ENCODE measurements at regions not wholly inside any gene's neighbourhood (a gene's known extent, or its start where the extent isn't known, plus 50 kb on each side); places are given as distances from the start of the nearest gene placed in this dataset.

DNA sequence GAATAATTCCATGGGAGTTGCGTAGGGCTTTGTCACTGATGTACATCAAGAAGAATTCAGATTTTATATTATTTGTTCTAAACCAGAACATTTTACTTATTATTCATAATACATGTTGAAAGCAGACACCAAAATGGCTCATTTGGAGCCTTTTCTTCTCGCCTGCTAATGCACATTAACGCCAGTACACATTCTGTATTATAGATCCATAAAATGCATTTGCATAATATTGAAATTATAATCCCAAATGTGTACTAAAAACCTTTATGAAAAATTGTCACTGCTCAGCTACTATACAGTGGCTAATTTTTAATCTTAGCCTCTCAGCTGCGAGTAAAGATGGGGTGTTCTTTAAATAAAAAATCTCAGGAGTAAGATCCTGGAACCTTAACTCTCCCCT, 452.2 kb upstream of the HNRNPA3 start:
- H3K4me3 ChIP-seq, result no peak overlapping the region
- no peaks in the 10 kb centered on the region for H3K36me3 ChIP-seq (ENCODE audit: low read depth)
- H4K20me1 ChIP-seq (ENCODE audit: insufficient read depth), result no peaks in the 10 kb centered on the region
- no peak overlapping the region for H2AFZ ChIP-seq
- H3K27ac ChIP-seq, result no peak overlapping the region
- DNase-seq, result no peak
- no peaks in the 10 kb centered on the region for H3K9me2 ChIP-seq (ENCODE audit: insufficient read depth)
- ChIA-PET CTCF (no interaction called here), POLR2A (ENCODE audit: unreplicated experiment) (no interaction called here)
- TF ChIP-seq, protein P1, sequence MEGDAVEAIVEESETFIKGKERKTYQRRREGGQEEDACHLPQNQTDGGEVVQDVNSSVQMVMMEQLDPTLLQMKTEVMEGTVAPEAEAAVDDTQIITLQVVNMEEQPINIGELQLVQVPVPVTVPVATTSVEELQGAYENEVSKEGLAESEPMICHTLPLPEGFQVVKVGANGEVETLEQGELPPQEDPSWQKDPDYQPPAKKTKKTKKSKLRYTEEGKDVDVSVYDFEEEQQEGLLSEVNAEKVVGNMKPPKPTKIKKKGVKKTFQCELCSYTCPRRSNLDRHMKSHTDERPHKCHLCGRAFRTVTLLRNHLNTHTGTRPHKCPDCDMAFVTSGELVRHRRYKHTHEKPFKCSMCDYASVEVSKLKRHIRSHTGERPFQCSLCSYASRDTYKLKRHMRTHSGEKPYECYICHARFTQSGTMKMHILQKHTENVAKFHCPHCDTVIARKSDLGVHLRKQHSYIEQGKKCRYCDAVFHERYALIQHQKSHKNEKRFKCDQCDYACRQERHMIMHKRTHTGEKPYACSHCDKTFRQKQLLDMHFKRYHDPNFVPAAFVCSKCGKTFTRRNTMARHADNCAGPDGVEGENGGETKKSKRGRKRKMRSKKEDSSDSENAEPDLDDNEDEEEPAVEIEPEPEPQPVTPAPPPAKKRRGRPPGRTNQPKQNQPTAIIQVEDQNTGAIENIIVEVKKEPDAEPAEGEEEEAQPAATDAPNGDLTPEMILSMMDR (conservative IDR thresholded peaks at IDR 0.05), result no peak
- TF ChIP-seq EZH2 (IDR thresholded peaks at IDR 0.05; ENCODE audit: low read depth), result no peak
- no peaks in the 10 kb centered on the region for H3F3A ChIP-seq (ENCODE audit: insufficient read depth, low read depth)
- no peaks in the 10 kb centered on the region for H3K4me1 ChIP-seq (replicated peaks; ENCODE audit: insufficient read depth)
- no peak overlapping the region for H3K4me2 ChIP-seq
- no peaks in the 10 kb centered on the region for H3K79me2 ChIP-seq (ENCODE audit: low read depth)
- no peaks in the 10 kb centered on the region for H3K9me3 ChIP-seq (ENCODE audit: insufficient read depth, low read depth)
- no TSS peak for BruUV-seq (replicated peaks)
- intact Hi-C loops (cut with micrococcal nuclease; ENCODE audit: unreplicated experiment), result no loop called here
- H3K27me3 ChIP-seq (ENCODE audit: insufficient read depth, low read depth), result peaks cover 48% of the 10 kb centered on the region

GRCh38 chr2:176763130-176763529, 449.5 kb upstream of the HNRNPA3 start:
- ChIA-PET CTCF (no interaction called here), POLR2A (ENCODE audit: unreplicated experiment) (no interaction called here)
- peaks cover 65% of the 10 kb centered on the region for H3K27me3 ChIP-seq (ENCODE audit: insufficient read depth, low read depth)
- TF ChIP-seq EZH2 (IDR thresholded peaks at IDR 0.05; ENCODE audit: low read depth), result no peak
- TF ChIP-seq, protein P1 (conservative IDR thresholded peaks at IDR 0.05), result no peak
- H3F3A ChIP-seq (ENCODE audit: insufficient read depth, low read depth), result no peaks in the 10 kb centered on the region
- H3K4me3 ChIP-seq, result no peak overlapping the region
- H3K4me2 ChIP-seq, result no peak overlapping the region
- no TSS peak for BruUV-seq (replicated peaks)
- no peaks in the 10 kb centered on the region for H3K79me2 ChIP-seq (ENCODE audit: low read depth)
- H2AFZ ChIP-seq, result no peak overlapping the region
- H3K36me3 ChIP-seq (ENCODE audit: low read depth), result no peaks in the 10 kb centered on the region
- H3K9me2 ChIP-seq (ENCODE audit: insufficient read depth), result no peaks in the 10 kb centered on the region
- no peaks in the 10 kb centered on the region for H4K20me1 ChIP-seq (ENCODE audit: insufficient read depth)
- no peaks in the 10 kb centered on the region for H3K4me1 ChIP-seq (replicated peaks; ENCODE audit: insufficient read depth)
- intact Hi-C loops (cut with micrococcal nuclease; ENCODE audit: unreplicated experiment), result no loop called here
- H3K9me3 ChIP-seq (ENCODE audit: insufficient read depth, low read depth), result no peaks in the 10 kb centered on the region
- DNase-seq, result no peak
- no peak overlapping the region for H3K27ac ChIP-seq

GRCh38 chr2:176763851-176764404, 448.7 kb upstream of the HNRNPA3 start:
- H3K9me3 ChIP-seq (ENCODE audit: insufficient read depth, low read depth), result no peaks in the 10 kb centered on the region
- no peaks in the 10 kb centered on the region for H3F3A ChIP-seq (ENCODE audit: insufficient read depth, low read depth)
- no peaks in the 10 kb centered on the region for H3K4me1 ChIP-seq (replicated peaks; ENCODE audit: insufficient read depth)
- H3K79me2 ChIP-seq (ENCODE audit: low read depth), result no peaks in the 10 kb centered on the region
- H3K9me2 ChIP-seq (ENCODE audit: insufficient read depth), result no peaks in the 10 kb centered on the region
- no TSS peak for BruUV-seq (replicated peaks)
- CTCF ChIA-PET, result no interaction called here
- H3K36me3 ChIP-seq (ENCODE audit: low read depth), result no peaks in the 10 kb centered on the region
- no peak for DNase-seq
- no peak overlapping the region for H3K27ac ChIP-seq
- TF ChIP-seq EZH2 (IDR thresholded peaks at IDR 0.05; ENCODE audit: low read depth), result no peak
- TF ChIP-seq, protein P1 (conservative IDR thresholded peaks at IDR 0.05), result no peak
- no peak overlapping the region for H3K4me2 ChIP-seq
- no peaks in the 10 kb centered on the region for H4K20me1 ChIP-seq (ENCODE audit: insufficient read depth)
- POLR2A ChIA-PET (ENCODE audit: unreplicated experiment), result no interaction called here
- H2AFZ ChIP-seq, result no peak overlapping the region
- H3K27me3 ChIP-seq (ENCODE audit: insufficient read depth, low read depth), result peaks cover 65% of the 10 kb centered on the region
- intact Hi-C loops (cut with micrococcal nuclease; ENCODE audit: unreplicated experiment), result no loop called here
- H3K4me3 ChIP-seq, result no peak overlapping the region

Data from PC-9 (cell line).